ENCODE measurements at regions not wholly inside any gene's neighbourhood (a gene's known extent, or its start where the extent isn't known, plus 50 kb on each side); places are given as distances from the start of the nearest gene placed in this dataset.

DNA sequence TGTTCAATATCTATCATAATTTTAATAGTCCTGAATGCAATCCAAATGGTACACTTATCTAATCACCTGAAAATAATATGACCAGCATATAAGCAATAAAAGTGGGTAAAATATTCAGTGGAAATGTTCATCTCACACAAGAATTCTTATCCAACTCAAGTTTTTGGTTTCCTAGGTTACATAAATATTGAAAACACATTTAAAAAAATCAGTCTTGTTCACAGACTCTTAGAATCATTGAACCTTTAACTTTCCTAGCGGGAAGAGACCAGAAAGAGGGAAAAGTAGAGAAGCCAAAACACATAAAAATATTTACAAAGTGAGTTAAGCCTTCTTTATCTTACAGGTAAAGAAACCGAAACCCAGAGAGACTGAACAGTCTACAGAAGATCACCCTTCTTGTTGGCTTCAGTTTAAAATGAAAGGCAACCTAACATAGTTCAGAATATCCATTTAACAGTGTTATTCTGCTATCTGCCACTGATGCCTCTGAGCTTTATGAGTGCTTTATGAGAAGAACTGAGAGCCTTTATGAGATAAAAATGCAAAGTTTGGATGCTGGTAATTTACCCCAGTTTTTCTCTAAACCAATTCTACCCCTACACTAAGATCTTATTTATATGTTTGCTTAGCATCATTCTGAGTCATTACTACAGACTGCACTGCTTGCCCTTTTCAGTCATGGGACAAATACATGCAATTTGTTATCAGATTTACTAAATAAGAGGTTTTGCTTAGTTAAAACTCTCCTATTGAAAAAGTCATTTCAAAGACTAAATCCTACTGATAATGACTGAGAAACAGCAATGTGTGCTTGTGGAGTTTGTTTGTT lies 453.3 kb upstream of the INTU start:
- Mint-ChIP-seq H3K36me3 (ENCODE audit: low read depth, unreplicated experiment) (no peaks in the 10 kb centered on the region), H3K4me3 (ENCODE audit: unreplicated experiment) (no peak overlapping the region), H3K9me3 (ENCODE audit: unreplicated experiment) (no peaks in the 10 kb centered on the region), H3K27ac (ENCODE audit: unreplicated experiment) (no peak overlapping the region), H3K4me1 (ENCODE audit: unreplicated experiment) (no peaks in the 10 kb centered on the region), H3K27me3 (ENCODE audit: unreplicated experiment) (no peaks in the 10 kb centered on the region)
- DNase-seq (ENCODE audit: low spot score): no peak
- TF ChIP-seq, protein P1, sequence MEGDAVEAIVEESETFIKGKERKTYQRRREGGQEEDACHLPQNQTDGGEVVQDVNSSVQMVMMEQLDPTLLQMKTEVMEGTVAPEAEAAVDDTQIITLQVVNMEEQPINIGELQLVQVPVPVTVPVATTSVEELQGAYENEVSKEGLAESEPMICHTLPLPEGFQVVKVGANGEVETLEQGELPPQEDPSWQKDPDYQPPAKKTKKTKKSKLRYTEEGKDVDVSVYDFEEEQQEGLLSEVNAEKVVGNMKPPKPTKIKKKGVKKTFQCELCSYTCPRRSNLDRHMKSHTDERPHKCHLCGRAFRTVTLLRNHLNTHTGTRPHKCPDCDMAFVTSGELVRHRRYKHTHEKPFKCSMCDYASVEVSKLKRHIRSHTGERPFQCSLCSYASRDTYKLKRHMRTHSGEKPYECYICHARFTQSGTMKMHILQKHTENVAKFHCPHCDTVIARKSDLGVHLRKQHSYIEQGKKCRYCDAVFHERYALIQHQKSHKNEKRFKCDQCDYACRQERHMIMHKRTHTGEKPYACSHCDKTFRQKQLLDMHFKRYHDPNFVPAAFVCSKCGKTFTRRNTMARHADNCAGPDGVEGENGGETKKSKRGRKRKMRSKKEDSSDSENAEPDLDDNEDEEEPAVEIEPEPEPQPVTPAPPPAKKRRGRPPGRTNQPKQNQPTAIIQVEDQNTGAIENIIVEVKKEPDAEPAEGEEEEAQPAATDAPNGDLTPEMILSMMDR (IDR thresholded peaks at IDR 0.05; ENCODE audit: unreplicated experiment): no peak

DNA sequence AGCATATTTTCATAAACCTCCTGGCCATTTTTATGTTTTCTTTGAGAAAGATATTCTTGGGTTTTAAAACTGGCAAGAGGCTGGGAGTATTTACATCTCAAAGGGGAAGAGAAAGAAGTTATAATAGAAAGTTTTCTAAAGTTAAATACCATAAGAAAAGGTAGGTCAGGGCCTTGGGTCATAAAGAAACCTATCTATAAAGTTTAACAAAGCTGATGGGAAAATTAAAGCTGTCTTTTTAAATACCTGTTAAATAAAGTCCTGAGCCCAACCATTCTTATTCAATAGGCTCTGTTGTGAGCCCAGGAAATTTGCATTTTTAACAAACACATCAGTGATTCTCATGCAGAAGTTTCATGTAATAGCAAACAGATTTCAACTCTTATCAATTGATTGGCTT lies 451.8 kb upstream of the INTU start:
- Mint-ChIP-seq H3K36me3 (ENCODE audit: low read depth, unreplicated experiment) (no peaks in the 10 kb centered on the region), H3K9me3 (ENCODE audit: unreplicated experiment) (no peaks in the 10 kb centered on the region), H3K27ac (ENCODE audit: unreplicated experiment) (no peak overlapping the region), H3K4me3 (ENCODE audit: unreplicated experiment) (no peak overlapping the region), H3K27me3 (ENCODE audit: unreplicated experiment) (no peaks in the 10 kb centered on the region), H3K4me1 (ENCODE audit: unreplicated experiment) (no peaks in the 10 kb centered on the region)
- TF ChIP-seq, protein P1 (IDR thresholded peaks at IDR 0.05; ENCODE audit: unreplicated experiment): no peak
- DNase-seq (ENCODE audit: low spot score): no peak

DNA sequence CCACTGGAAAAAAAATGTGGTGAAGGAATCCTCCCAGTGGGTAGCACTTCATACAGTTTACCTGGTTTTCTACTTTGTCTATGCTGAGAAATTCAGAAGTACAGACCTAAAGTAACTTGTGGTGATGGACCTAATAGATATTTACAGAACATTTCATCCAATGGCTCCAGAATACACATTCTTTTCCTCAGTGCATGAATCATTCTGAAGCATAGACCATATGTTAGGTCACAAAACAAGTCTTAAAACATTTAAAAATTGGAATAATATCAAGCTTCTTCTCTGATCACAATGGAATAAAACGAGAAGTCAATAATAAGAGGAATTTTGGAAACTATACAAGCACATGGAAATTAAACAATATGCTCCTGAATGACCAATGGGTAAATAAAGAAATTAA lies 450.1 kb upstream of the INTU start:
- TF ChIP-seq, protein P1 (IDR thresholded peaks at IDR 0.05; ENCODE audit: unreplicated experiment): no peak
- H3K9me3 Mint-ChIP-seq (ENCODE audit: unreplicated experiment): no peaks in the 10 kb centered on the region
- no peak overlapping the region for H3K27ac Mint-ChIP-seq (ENCODE audit: unreplicated experiment)
- no peaks in the 10 kb centered on the region for H3K27me3 Mint-ChIP-seq (ENCODE audit: unreplicated experiment)
- no peaks in the 10 kb centered on the region for H3K4me1 Mint-ChIP-seq (ENCODE audit: unreplicated experiment)
- no peak for DNase-seq (ENCODE audit: low spot score)
- H3K4me3 Mint-ChIP-seq (ENCODE audit: unreplicated experiment): no peak overlapping the region
- H3K36me3 Mint-ChIP-seq (ENCODE audit: low read depth, unreplicated experiment): no peaks in the 10 kb centered on the region

DNA sequence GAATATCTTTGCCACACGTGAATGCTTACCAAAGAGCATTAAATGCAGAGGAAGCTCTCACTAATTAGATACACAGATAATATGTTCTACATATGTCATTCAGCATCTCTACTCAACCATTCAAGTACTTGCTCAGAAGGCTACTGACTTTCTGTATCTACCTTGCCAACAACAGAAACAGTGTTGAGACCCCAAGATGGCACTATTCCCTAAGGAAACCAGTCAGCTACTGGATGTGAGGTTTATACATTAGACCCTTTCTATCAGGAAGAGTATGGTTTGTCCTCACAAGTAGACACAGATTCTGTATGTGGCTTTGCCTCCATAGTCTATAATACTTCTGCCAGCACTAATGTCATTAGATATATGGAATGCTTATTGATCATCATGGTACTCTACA lies 443.9 kb upstream of the INTU start:
- no peaks in the 10 kb centered on the region for H3K9me3 Mint-ChIP-seq (ENCODE audit: unreplicated experiment)
- no peak for DNase-seq (ENCODE audit: low spot score)

DNA sequence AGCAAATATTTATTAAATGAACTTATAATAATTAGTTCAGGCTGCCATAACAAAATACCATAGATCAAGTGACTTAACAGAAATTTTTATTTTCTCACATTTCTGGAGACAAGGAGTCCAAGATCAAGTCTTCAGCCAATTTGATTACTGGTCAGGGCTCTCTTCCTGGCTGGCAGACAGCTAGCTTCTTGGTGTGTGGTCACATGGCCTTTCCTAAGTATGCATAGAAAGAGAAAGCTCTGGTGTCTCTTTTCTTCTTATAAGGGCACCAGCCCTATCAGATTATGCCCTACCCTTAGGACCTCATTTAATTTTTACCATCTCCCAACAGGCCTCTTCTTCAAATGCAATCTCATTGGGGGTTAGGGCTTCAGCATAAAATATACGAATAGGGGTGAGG lies 438.5 kb upstream of the INTU start:
- Mint-ChIP-seq H3K9me3 (ENCODE audit: unreplicated experiment) (no peaks in the 10 kb centered on the region), H3K4me1 (ENCODE audit: unreplicated experiment) (no peaks in the 10 kb centered on the region), H3K36me3 (ENCODE audit: low read depth, unreplicated experiment) (no peaks in the 10 kb centered on the region), H3K4me3 (ENCODE audit: unreplicated experiment) (no peak overlapping the region), H3K27me3 (ENCODE audit: unreplicated experiment) (no peaks in the 10 kb centered on the region), H3K27ac (ENCODE audit: unreplicated experiment) (no peak overlapping the region)
- TF ChIP-seq, protein P1 (IDR thresholded peaks at IDR 0.05; ENCODE audit: unreplicated experiment): no peak
- DNase-seq (ENCODE audit: low spot score): no peak

More for the DNA sequence above, 443.9 kb upstream of the INTU start:
- Mint-ChIP-seq H3K27ac (ENCODE audit: unreplicated experiment) (no peak overlapping the region), H3K4me1 (ENCODE audit: unreplicated experiment) (no peaks in the 10 kb centered on the region), H3K27me3 (ENCODE audit: unreplicated experiment) (no peaks in the 10 kb centered on the region), H3K36me3 (ENCODE audit: low read depth, unreplicated experiment) (no peaks in the 10 kb centered on the region), H3K4me3 (ENCODE audit: unreplicated experiment) (no peak overlapping the region)
- TF ChIP-seq, protein P1 (IDR thresholded peaks at IDR 0.05; ENCODE audit: unreplicated experiment): no peak
